ENCODE measurements at regions not wholly inside any gene's neighbourhood (a gene's known extent, or its start where the extent isn't known, plus 50 kb on each side); places are given as distances from the start of the nearest gene placed in this dataset.

DNA sequence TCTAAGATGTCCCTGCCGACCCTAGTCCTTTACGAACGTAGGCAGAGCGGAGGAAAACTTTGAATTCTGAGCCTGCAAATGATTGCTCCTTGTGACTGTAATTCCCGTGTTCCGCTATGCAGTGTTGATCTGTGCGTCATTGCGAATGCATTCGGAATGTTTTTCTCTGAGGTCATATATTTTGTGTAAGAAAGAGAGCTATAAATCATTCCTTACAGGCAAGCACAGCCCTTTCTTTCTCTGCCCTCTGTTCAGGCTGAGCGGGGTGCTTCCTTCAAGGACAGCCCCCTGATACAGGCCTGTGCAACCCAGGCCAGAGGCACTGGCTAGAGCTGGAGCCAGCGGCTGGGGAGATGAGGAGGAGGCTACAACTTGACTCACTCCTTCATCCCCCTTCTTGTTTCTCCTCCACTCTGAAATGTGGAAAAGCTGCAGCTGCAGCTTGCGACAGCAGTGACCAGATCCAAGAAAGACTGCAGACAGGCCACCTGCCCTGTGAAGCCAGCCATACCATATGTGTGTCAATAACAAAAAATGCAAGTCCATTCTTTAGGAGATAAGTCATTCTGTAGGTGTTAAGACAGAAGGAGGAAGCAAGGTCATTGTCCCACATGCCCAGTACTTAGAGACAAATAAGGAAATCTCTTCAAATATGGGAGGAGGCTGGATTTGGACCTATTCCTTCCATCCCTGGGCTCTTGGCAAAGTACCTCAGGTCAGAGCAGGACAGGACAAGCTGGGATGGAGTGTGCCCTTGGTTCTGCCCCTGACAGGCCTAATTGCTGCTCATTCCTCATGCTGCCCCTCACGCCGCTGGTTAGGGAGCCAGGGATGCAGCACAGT is 345.7 kb upstream of the WWC1 start:
- TF ChIP-seq, protein P1, sequence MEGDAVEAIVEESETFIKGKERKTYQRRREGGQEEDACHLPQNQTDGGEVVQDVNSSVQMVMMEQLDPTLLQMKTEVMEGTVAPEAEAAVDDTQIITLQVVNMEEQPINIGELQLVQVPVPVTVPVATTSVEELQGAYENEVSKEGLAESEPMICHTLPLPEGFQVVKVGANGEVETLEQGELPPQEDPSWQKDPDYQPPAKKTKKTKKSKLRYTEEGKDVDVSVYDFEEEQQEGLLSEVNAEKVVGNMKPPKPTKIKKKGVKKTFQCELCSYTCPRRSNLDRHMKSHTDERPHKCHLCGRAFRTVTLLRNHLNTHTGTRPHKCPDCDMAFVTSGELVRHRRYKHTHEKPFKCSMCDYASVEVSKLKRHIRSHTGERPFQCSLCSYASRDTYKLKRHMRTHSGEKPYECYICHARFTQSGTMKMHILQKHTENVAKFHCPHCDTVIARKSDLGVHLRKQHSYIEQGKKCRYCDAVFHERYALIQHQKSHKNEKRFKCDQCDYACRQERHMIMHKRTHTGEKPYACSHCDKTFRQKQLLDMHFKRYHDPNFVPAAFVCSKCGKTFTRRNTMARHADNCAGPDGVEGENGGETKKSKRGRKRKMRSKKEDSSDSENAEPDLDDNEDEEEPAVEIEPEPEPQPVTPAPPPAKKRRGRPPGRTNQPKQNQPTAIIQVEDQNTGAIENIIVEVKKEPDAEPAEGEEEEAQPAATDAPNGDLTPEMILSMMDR (IDR thresholded peaks at IDR 0.05; ENCODE audit: low read depth, low read length, missing input control): no peak
- TF ChIP-seq, protein P2, sequence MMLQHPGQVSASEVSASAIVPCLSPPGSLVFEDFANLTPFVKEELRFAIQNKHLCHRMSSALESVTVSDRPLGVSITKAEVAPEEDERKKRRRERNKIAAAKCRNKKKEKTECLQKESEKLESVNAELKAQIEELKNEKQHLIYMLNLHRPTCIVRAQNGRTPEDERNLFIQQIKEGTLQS (IDR thresholded peaks at IDR 0.05): no peak
- TF ChIP-seq, protein P3, sequence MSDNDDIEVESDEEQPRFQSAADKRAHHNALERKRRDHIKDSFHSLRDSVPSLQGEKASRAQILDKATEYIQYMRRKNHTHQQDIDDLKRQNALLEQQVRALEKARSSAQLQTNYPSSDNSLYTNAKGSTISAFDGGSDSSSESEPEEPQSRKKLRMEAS (IDR thresholded peaks at IDR 0.05): no peak
- TF ChIP-seq RXRA (IDR thresholded peaks at IDR 0.05) (no peak), SP1 (IDR thresholded peaks at IDR 0.05) (no peak), NR2F2 (IDR thresholded peaks at IDR 0.05) (no peak)
- TF ChIP-seq, protein P4, sequence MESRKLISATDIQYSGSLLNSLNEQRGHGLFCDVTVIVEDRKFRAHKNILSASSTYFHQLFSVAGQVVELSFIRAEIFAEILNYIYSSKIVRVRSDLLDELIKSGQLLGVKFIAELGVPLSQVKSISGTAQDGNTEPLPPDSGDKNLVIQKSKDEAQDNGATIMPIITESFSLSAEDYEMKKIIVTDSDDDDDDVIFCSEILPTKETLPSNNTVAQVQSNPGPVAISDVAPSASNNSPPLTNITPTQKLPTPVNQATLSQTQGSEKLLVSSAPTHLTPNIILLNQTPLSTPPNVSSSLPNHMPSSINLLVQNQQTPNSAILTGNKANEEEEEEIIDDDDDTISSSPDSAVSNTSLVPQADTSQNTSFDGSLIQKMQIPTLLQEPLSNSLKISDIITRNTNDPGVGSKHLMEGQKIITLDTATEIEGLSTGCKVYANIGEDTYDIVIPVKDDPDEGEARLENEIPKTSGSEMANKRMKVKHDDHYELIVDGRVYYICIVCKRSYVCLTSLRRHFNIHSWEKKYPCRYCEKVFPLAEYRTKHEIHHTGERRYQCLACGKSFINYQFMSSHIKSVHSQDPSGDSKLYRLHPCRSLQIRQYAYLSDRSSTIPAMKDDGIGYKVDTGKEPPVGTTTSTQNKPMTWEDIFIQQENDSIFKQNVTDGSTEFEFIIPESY (IDR thresholded peaks at IDR 0.05): no peak

Data from liver (tissue), 3 donors.